ENCODE measurements at regions not wholly inside any gene's neighbourhood (a gene's known extent, or its start where the extent isn't known, plus 50 kb on each side); places are given as distances from the start of the nearest gene placed in this dataset.

GRCh38 chr9:106625259-106625789 lies 237.6 kb upstream of the ZNF462 start:
- Mint-ChIP-seq H3K4me3 (no peak overlapping the region), H3K36me3 (no peaks in the 10 kb centered on the region), H3K9me3 (no peaks in the 10 kb centered on the region), H3K27me3 (ENCODE audit: low read depth) (no peaks in the 10 kb centered on the region), H3K4me1 (peaks cover 22% of the 10 kb centered on the region), H3K27ac (no peak overlapping the region)
- no peak for DNase-seq (ENCODE audit: low spot score in 2 of 2, unreplicated experiment in 2 of 2)
- TF ChIP-seq CTCF (IDR thresholded peaks at IDR 0.05; ENCODE audit: unreplicated experiment): no peak

DNA sequence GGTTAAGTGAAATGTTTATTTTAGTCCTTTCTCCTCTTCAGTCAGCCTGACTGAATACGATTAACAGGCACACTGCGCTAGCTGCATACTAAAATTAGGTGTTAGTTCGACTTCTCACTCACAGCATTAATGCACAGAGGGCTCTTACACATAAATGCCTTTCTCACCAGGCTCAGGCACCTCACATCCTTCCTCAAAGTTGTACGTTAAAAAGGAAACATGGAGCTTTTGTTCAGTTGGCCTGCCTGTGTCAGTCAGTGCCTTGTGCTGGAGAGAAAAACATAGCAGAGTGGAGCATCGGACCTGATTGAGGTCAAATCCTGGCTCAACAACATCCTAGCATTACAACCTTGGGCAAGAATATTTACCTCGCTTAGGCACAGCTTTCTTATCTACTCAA lies 236.0 kb upstream of the ZNF462 start:
- no peak for TF ChIP-seq CTCF (IDR thresholded peaks at IDR 0.05; ENCODE audit: unreplicated experiment)
- Mint-ChIP-seq H3K27ac (no peak overlapping the region), H3K9me3 (no peaks in the 10 kb centered on the region), H3K4me3 (no peak overlapping the region), H3K27me3 (ENCODE audit: low read depth) (no peaks in the 10 kb centered on the region), H3K4me1 (peaks cover 6% of the 10 kb centered on the region), H3K36me3 (no peaks in the 10 kb centered on the region)
- no peak for DNase-seq (ENCODE audit: low spot score in 2 of 2, unreplicated experiment in 2 of 2)

DNA sequence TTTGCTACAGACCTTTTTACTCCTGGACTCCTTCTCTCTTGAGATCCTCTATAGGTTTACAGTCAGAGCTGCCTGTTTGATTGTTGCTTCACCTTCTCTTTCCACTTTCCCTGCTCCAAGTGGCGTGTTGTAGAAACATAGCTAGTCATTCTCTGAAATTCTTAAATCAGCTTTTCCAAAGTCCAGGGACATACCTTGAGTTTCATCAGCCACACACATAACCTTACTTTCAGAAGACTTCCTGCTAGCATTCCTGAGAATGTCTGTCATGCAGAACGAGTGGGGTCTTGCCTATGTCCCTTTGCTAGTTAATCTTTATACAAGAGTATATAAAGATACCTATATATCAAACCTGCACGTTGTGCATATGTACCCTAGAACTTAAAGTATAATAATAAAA lies 230.3 kb upstream of the ZNF462 start:
- TF ChIP-seq CTCF (IDR thresholded peaks at IDR 0.05; ENCODE audit: unreplicated experiment): no peak
- DNase-seq (ENCODE audit: low spot score in 2 of 2, unreplicated experiment in 2 of 2): no peak
- no peaks in the 10 kb centered on the region for H3K36me3 Mint-ChIP-seq
- H3K4me3 Mint-ChIP-seq: no peak overlapping the region
- peaks cover 5% of the 10 kb centered on the region for H3K4me1 Mint-ChIP-seq
- H3K27me3 Mint-ChIP-seq (ENCODE audit: low read depth): no peaks in the 10 kb centered on the region
- peak overlapping the region; percentile 32 for H3K27ac Mint-ChIP-seq
- H3K9me3 Mint-ChIP-seq: no peaks in the 10 kb centered on the region

- no peak for DNase-seq (ENCODE audit: low spot score in 2 of 2, unreplicated experiment in 2 of 2)
- no peak overlapping the region for H3K27ac Mint-ChIP-seq
- no peaks in the 10 kb centered on the region for H3K36me3 Mint-ChIP-seq
- H3K27me3 Mint-ChIP-seq (ENCODE audit: low read depth): no peaks in the 10 kb centered on the region
- no peak for TF ChIP-seq CTCF (IDR thresholded peaks at IDR 0.05; ENCODE audit: unreplicated experiment)
- H3K4me1 Mint-ChIP-seq: peaks cover 5% of the 10 kb centered on the region
- H3K4me3 Mint-ChIP-seq: no peak overlapping the region
- no peaks in the 10 kb centered on the region for H3K9me3 Mint-ChIP-seq
Observed at GRCh38 chr9:106634183-106634582, 228.8 kb upstream of the ZNF462 start.

GRCh38 chr9:106634641-106635040 lies 228.3 kb upstream of the ZNF462 start:
- Mint-ChIP-seq H3K9me3 (no peaks in the 10 kb centered on the region), H3K36me3 (no peaks in the 10 kb centered on the region), H3K4me3 (no peak overlapping the region), H3K27ac (no peak overlapping the region), H3K4me1 (peaks cover 5% of the 10 kb centered on the region), H3K27me3 (ENCODE audit: low read depth) (no peaks in the 10 kb centered on the region)
- DNase-seq (ENCODE audit: low spot score in 2 of 2, unreplicated experiment in 2 of 2): no peak
- no peak for TF ChIP-seq CTCF (IDR thresholded peaks at IDR 0.05; ENCODE audit: unreplicated experiment)

DNA sequence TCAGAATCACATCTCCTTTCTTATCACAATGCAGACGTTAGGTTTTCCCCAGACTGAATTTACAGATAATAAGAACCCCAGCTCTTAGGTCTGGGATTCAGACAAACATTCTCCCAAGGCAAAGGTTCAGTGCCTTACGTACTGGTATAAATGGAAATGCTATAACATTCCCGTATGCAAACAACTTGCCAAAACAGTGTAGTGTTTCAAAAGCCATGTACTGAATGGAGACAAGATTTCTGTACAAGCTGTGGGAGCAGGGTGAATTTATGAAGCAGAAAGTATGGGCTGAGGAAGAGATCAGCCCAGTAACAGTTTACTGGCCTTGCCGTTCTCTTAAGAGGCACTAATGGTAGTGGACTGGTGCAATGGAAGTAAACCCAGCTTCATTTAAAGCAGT lies 225.5 kb upstream of the ZNF462 start:
- H3K36me3 Mint-ChIP-seq: no peaks in the 10 kb centered on the region
- no peak overlapping the region for H3K27ac Mint-ChIP-seq
- no peaks in the 10 kb centered on the region for H3K27me3 Mint-ChIP-seq (ENCODE audit: low read depth)
- peaks cover 6% of the 10 kb centered on the region for H3K4me1 Mint-ChIP-seq
- H3K9me3 Mint-ChIP-seq: no peaks in the 10 kb centered on the region
- no peak for TF ChIP-seq CTCF (IDR thresholded peaks at IDR 0.05; ENCODE audit: unreplicated experiment)
- DNase-seq (ENCODE audit: low spot score in 2 of 2, unreplicated experiment in 2 of 2): no peak
- no peak overlapping the region for H3K4me3 Mint-ChIP-seq

Data from mesothelial cell of epicardium (in vitro differentiated cells).